Progenitor cell of endocrine pancreas (in vitro differentiated cells): ENCODE measurements at regions not wholly inside any gene's neighbourhood (a gene's known extent, or its start where the extent isn't known, plus 50 kb on each side); places are given as distances from the start of the nearest gene placed in this dataset.
"Not testable (repeated sequence)": the region's sequence is repeated elsewhere in the genome, so short reads cannot be mapped to it uniquely, and the experiment has no call there.

Experiments
- DNase-seq: peaks from one replicate; pipeline ENCODE4 v3.0.0; 2021; ENCODE audit warnings: low spot score; ENCODE audit not compliant: unreplicated experiment
- H3K27ac Mint-ChIP-seq: 2 replicates; pipeline ENCODE4 v1.8.0; 2021; ENCODE audit warnings: mild to moderate bottlenecking, moderate library complexity, mixed read lengths
- H3K27me3 Mint-ChIP-seq: 2 replicates; pipeline ENCODE4 v1.8.0; 2021; ENCODE audit warnings: mixed read lengths
- H3K36me3 Mint-ChIP-seq: 2 replicates; pipeline ENCODE4 v1.8.0; 2022; ENCODE audit warnings: mixed read lengths; ENCODE audit not compliant: insufficient read depth
- H3K4me1 Mint-ChIP-seq: 2 replicates; pipeline ENCODE4 v1.8.0; 2021; ENCODE audit warnings: low read depth, mixed read lengths
- H3K4me3 Mint-ChIP-seq: 2 replicates; pipeline ENCODE4 v1.8.0; 2021; ENCODE audit warnings: low read depth, mild to moderate bottlenecking, moderate library complexity, mixed read lengths
- H3K9me3 Mint-ChIP-seq: 2 replicates; pipeline ENCODE4 v1.8.0; 2021; ENCODE audit warnings: low read depth, mixed read lengths
- TF ChIP-seq, protein P1 (sequence below): fragments of 200-600 bp; sonication (generic); IDR thresholded peaks from one replicate; pipeline ENCODE4 v1.5.0; 2021; ENCODE audit warnings: antibody characterized with exemption, mild to moderate bottlenecking; ENCODE audit not compliant: unreplicated experiment

DNA sequence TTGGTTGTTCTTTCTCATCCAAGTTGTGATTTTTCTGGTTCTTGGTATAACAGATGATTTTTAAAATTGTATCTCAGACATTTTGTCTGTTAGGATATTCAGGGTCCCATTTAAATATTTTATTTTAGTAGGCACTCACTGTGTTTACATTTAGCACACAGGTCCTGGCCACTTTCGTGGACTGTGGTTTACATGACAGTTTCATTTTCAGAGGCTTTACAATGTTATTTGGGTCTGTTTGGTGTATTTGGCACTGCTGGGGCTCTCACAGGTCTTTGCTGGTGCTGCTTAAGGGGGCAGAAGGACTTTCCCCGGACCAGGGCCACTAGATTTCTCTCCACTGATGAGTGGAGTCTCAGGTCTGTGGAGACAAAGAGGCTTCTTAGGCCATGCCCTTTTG is 75.5 kb upstream of the TGM3 start:
- H3K9me3 Mint-ChIP-seq, result peaks cover 7% of the 10 kb centered on the region
- DNase-seq, result no peak
- no peak overlapping the region for H3K27ac Mint-ChIP-seq
- H3K27me3 Mint-ChIP-seq, result peaks cover 3% of the 10 kb centered on the region
- no peaks in the 10 kb centered on the region for H3K4me1 Mint-ChIP-seq
- TF ChIP-seq, protein P1, sequence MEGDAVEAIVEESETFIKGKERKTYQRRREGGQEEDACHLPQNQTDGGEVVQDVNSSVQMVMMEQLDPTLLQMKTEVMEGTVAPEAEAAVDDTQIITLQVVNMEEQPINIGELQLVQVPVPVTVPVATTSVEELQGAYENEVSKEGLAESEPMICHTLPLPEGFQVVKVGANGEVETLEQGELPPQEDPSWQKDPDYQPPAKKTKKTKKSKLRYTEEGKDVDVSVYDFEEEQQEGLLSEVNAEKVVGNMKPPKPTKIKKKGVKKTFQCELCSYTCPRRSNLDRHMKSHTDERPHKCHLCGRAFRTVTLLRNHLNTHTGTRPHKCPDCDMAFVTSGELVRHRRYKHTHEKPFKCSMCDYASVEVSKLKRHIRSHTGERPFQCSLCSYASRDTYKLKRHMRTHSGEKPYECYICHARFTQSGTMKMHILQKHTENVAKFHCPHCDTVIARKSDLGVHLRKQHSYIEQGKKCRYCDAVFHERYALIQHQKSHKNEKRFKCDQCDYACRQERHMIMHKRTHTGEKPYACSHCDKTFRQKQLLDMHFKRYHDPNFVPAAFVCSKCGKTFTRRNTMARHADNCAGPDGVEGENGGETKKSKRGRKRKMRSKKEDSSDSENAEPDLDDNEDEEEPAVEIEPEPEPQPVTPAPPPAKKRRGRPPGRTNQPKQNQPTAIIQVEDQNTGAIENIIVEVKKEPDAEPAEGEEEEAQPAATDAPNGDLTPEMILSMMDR, result no peak
- no peaks in the 10 kb centered on the region for H3K36me3 Mint-ChIP-seq
- H3K4me3 Mint-ChIP-seq, result no peak overlapping the region

DNA sequence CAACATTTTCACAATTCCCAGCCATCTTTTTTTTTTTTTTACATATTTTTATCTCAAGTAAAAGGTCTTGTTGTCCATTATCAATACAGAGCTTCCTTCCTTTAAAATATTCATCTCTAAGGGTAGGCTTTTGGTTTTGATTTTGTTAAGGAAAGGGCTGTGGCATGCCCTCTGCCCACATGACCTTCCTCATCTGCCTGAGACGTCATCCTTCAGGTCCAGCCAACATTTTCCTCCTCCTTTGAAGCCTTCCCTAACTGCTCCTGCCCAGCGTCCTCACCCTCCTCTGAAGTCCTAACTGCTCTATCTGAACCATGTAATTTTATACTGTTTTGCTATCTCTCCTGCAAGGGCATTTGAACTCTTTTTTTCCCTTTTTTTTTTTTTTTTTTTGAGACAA is 73.9 kb upstream of the TGM3 start:
- Mint-ChIP-seq H3K4me3 (no peak overlapping the region), H3K9me3 (peaks cover 7% of the 10 kb centered on the region)
- TF ChIP-seq, protein P1, result no peak

DNA sequence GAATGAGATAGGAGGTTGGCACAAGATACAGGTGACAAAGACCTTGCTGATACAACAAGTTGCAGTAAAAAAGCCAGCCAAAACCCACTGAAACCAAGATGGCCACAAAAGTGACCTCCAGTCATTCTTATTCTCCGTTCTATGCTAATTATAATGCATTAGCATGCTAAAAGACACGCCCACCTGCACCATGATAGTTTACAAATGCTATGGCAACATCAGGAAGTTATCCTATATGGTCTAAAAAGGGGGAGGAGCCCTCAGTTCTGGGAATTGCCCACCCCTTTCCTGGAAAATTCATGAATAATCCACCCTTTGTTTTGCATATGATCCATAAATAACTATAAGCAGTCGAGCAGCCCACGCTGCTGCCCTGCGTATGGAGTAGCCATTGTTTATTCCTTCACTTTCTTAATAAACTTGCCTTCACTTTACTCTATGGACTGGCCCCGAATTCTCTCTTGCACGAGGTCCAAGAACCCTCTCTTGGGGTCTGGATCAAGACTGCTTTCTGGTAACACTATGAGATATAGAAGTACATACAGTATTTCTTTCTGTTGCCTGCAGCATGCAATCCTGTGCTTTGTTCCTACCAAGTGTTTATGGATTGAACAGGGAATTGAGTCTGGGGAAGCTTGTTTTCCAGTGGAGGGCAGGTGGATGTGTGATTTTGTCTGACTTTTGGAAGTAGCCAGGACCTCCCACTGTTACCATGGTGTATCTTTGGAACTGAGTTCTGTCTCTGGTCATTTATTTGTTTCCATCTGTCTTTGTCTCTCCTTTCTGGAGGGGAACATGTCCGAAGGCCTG is 72.0 kb upstream of the TGM3 start:
- H3K4me1 Mint-ChIP-seq, result no peaks in the 10 kb centered on the region
- H3K36me3 Mint-ChIP-seq, result no peaks in the 10 kb centered on the region
- TF ChIP-seq, protein P1, result no peak
- H3K4me3 Mint-ChIP-seq, result no peak overlapping the region
- DNase-seq, result no peak
- H3K27me3 Mint-ChIP-seq, result peaks cover 3% of the 10 kb centered on the region
- H3K27ac Mint-ChIP-seq, result no peak overlapping the region
- H3K9me3 Mint-ChIP-seq, result peaks cover 7% of the 10 kb centered on the region

More for the DNA sequence above, 73.9 kb upstream of the TGM3 start:
- Mint-ChIP-seq H3K27me3 (peaks cover 3% of the 10 kb centered on the region), H3K36me3 (no peaks in the 10 kb centered on the region), H3K4me1 (no peaks in the 10 kb centered on the region), H3K27ac (no peak overlapping the region)
- DNase-seq, result no peak

DNA sequence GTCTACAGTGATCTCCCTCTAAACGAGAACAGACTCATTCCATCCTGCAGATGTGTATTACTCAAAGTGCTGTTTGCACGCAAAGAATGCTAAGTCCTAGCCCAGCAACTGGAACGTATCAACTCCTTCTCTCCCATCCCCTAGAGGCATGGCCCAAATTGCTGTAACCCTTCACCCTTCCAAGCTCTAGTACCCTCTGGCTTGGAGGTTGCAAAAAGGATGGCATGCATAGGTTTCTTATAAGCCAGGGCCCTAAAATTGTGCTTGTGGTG is 71.5 kb upstream of the TGM3 start:
- Mint-ChIP-seq H3K36me3 (no peaks in the 10 kb centered on the region), H3K27me3 (peaks cover 5% of the 10 kb centered on the region)

DNA sequence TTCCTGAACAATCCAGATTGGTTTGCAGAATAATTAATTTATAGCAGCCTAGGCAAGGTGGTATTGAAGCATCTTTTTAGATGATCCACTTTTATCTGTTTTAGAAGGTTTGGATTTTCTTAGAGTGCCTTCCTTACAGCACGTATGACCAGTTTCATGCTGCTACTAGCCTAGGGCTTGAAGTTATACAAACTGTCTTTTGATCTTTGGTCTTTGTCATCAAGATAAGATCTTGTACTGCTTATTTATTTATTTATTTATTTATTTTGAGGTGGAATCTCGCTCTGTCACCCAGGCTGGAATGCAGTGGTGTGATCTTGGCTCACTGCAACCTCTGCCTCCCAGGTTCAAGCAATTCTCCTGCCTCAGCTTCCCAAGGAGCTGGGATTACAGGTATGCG is 68.5 kb upstream of the TGM3 start:
- not testable (repeated sequence) for H3K27me3 Mint-ChIP-seq, H3K4me1 Mint-ChIP-seq, H3K4me3 Mint-ChIP-seq, H3K27ac Mint-ChIP-seq, H3K9me3 Mint-ChIP-seq, DNase-seq, H3K36me3 Mint-ChIP-seq

More for the DNA sequence above, 71.5 kb upstream of the TGM3 start:
- no peak overlapping the region for H3K4me3 Mint-ChIP-seq
- TF ChIP-seq, protein P1, result no peak
- H3K4me1 Mint-ChIP-seq, result no peaks in the 10 kb centered on the region
- H3K9me3 Mint-ChIP-seq, result peaks cover 7% of the 10 kb centered on the region
- H3K27ac Mint-ChIP-seq, result no peak overlapping the region
- DNase-seq, result no peak

DNA sequence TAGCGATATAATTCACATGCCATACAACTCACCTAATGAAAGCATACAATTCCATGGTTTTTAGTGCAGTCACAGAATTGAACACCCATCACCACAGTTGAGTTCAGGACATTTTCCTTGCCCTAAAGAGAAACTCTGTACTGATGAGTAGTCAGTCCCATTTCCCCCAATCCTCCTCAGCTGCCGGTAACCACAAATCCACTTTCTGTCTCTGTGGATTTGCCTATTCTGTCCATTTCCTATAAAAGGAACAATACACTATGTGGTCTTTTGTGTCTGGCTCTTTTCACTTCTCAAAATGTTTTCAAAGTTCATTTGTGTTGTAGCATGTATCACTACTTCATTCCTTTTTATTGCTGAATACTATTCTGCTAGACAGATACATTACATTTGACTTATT is 67.9 kb upstream of the TGM3 start:
- no peaks in the 10 kb centered on the region for H3K4me1 Mint-ChIP-seq
- no peak overlapping the region for H3K4me3 Mint-ChIP-seq
- no peaks in the 10 kb centered on the region for H3K36me3 Mint-ChIP-seq
- peaks cover 5% of the 10 kb centered on the region for H3K27me3 Mint-ChIP-seq
- no peaks in the 10 kb centered on the region for H3K9me3 Mint-ChIP-seq
- TF ChIP-seq, protein P1, result no peak
- no peak for DNase-seq
- no peak overlapping the region for H3K27ac Mint-ChIP-seq
